Motor neuron (in vitro differentiated cells): ENCODE measurements at regions not wholly inside any gene's neighbourhood (a gene's known extent, or its start where the extent isn't known, plus 50 kb on each side); places are given as distances from the start of the nearest gene placed in this dataset.
"Not testable (repeated sequence)": the region's sequence is repeated elsewhere in the genome, so short reads cannot be mapped to it uniquely, and the experiment has no call there.

Experiments used
- ATAC-seq, 8 experiments: fragments of 200-7000 bp; cut with Tn5 transposase; replicated peaks in 6 of 8; 2 replicates each; pipeline ENCODE4 v1.8.0; 2021; ENCODE audit warnings: mild to moderate bottlenecking in 8 of 8, moderate library complexity in 8 of 8
- H3K27ac ChIP-seq, 2 donors: fragments of 250-450 bp; sonication (Bioruptor Pico); 2 replicates each; pipeline ENCODE4 v1.9.0; 2021; ENCODE audit warnings: antibody characterized with exemption in 2 of 2, mild to moderate bottlenecking in 2 of 2, moderate library complexity in 1 of 2
- H3K4me1 ChIP-seq, 2 donors: fragments of 250-450 bp; sonication (Bioruptor Pico); replicated peaks in 1 of 2; 2 replicates each; pipeline ENCODE4 v1.6.1; 2021; ENCODE audit warnings: antibody characterized with exemption in 2 of 2, mild to moderate bottlenecking in 2 of 2, moderate library complexity in 1 of 2
- H3K4me3 ChIP-seq, 5 donors: fragments of 250-450 bp; sonication (Bioruptor Pico); 2 replicates each; pipeline ENCODE4 v1.9.0; 2021; ENCODE audit warnings: antibody characterized with exemption in 5 of 5, mild to moderate bottlenecking in 5 of 5, moderate library complexity in 4 of 5
- WGBS, 10 experiments: fragments of 450-650 bp; shearing (Covaris generic); methylation state at CpG; one replicate each; pipeline ENCODE4 v1.0.0; 2022; 5-methylcytosine and 5-hydroxymethylcytosine counted together
- in situ Hi-C, 9 experiments: fragments of 400-800 bp; cut with MboI; loops; one replicate each; pipeline ENCODE4 v1.15.0; 2021; ENCODE audit warnings: low sequenced_read_pairs in 9 of 9, low pct_unique_long_range_greater_than_20kb in 2 of 9; ENCODE audit not compliant: unreplicated experiment in 9 of 9

DNA sequence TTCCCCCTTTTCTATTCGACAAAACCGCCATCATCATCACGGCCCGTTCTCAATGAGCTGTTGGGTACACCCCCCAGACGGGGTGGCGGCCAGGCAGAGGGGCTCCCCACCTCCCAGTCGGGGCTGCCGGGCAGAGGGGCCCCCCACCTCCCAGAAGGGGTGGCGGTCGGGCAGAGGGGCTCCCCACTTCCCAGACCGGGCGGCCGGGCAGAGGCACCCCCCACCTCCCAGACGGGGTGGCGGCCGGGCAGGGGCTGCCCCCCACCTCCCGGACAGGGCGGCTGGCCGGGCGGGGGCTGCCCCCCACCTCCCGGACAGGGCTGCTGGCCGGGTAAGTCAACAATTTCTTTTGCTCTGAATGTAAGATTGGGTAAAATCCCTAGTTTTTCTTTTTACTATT lies 1162.2 kb upstream of the CELF2 start:
- H3K27ac ChIP-seq, H3K4me1 ChIP-seq, ATAC-seq, in situ Hi-C loops, H3K4me3 ChIP-seq: not testable (repeated sequence)
- WGBS, 10 experiments = 100% methylated on average over 1 of the region's 22 CpGs; no CpG with 5 or more reads in 9 of the 10 experiments

GRCh38 chr10:9858816-9859215 lies 1158.9 kb upstream of the CELF2 start:
- H3K27ac ChIP-seq = no peak overlapping the region

DNA sequence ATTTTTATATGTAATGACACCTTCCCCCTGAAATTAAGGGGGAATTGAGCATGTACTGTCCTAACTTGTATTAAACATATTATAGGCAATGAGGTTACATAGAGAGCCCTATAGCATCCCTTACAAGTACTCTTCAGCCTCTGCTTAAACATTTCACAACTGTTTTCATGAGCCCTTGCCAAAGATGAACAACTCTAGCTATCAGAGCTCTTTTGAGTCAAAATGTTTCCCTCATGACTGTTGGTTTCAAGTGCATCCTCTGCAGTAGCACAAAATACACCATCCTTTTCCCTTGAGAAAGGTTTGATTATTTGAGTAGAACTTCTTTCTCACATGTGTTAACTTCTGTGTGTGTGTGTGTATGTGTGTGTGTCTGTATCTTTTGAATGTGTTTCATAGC lies 1157.6 kb upstream of the CELF2 start:
- no peaks in the 10 kb centered on the region for H3K4me1 ChIP-seq
- ATAC-seq = no peak
- no peak overlapping the region for H3K27ac ChIP-seq
- no peak overlapping the region for H3K4me3 ChIP-seq
- in situ Hi-C loops = no loop called here

More at GRCh38 chr10:9858816-9859215, 1158.9 kb upstream of the CELF2 start:
- no peak overlapping the region for H3K4me3 ChIP-seq
- in situ Hi-C loops = no loop called here
- no peaks in the 10 kb centered on the region for H3K4me1 ChIP-seq
- ATAC-seq = peak in 1 of 8 experiments; percentile 18

GRCh38 chr10:9863559-9864121 lies 1154.0 kb upstream of the CELF2 start:
- Histone ChIP-seq H3K4me1 (no peaks in the 10 kb centered on the region), H3K27ac (no peak overlapping the region), H3K4me3 (no peak overlapping the region)
- WGBS, 10 experiments = 20 to 100% (median 94%) methylated on average over 1 to 8 of the region's 9 CpGs; no CpG with 5 or more reads in 2 of the 10 experiments
- in situ Hi-C loops = no loop called here
- no peak for ATAC-seq

DNA sequence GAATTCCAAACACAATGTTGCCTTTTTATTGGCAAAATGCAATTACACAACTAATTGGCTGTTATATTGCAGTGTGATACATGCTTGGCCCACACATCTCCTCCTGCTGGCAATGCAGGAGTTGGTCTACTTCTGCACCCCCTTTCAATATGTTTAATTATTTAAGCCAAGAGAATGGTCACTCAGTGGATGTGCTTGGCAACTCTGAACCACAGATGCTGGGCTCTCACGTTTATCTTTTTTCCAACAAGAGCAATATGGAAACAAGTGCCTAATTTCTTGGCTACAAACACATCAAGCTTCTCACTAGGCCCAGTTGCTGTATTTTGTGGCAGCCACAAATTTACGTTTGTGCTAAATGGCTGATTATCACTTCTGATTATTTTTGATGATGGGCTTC lies 1149.2 kb upstream of the CELF2 start:
- Histone ChIP-seq H3K27ac (no peak overlapping the region), H3K4me1 (no peaks in the 10 kb centered on the region), H3K4me3 (no peak overlapping the region)
- no peak for ATAC-seq
- WGBS, 10 experiments = 13 to 100% (median 90%) methylated on average over 1 to 2 of the region's 2 CpGs; no CpG with 5 or more reads in 1 of the 10 experiments
- in situ Hi-C loops = no loop called here

GRCh38 chr10:9869205-9869604 lies 1148.5 kb upstream of the CELF2 start:
- H3K27ac ChIP-seq = no peak overlapping the region
- in situ Hi-C loops = no loop called here
- H3K4me1 ChIP-seq = no peaks in the 10 kb centered on the region
- H3K4me3 ChIP-seq = no peak overlapping the region
- 11 to 100% (median 89%) methylated on average over 1 to 2 of the region's 2 CpGs for WGBS, 10 experiments
- no peak for ATAC-seq

GRCh38 chr10:9869606-9870176 lies 1148.0 kb upstream of the CELF2 start:
- in situ Hi-C loops = no loop called here
- no peaks in the 10 kb centered on the region for H3K4me1 ChIP-seq
- no peak overlapping the region for H3K27ac ChIP-seq
- H3K4me3 ChIP-seq = no peak overlapping the region
- WGBS, 10 experiments = 6 to 100% (median 52%) methylated on average over 1 to 4 of the region's 5 CpGs; no CpG with 5 or more reads in 1 of the 10 experiments
- ATAC-seq = no peak

- WGBS, 10 experiments = 45 to 94% (median 79%) methylated on average over 2 to 5 of the region's 5 CpGs; no CpG with 5 or more reads in 6 of the 10 experiments
- in situ Hi-C loops = no loop called here
- no peak overlapping the region for H3K27ac ChIP-seq
Measured at GRCh38 chr10:9875353-9875752, 1142.3 kb upstream of the CELF2 start.

DNA sequence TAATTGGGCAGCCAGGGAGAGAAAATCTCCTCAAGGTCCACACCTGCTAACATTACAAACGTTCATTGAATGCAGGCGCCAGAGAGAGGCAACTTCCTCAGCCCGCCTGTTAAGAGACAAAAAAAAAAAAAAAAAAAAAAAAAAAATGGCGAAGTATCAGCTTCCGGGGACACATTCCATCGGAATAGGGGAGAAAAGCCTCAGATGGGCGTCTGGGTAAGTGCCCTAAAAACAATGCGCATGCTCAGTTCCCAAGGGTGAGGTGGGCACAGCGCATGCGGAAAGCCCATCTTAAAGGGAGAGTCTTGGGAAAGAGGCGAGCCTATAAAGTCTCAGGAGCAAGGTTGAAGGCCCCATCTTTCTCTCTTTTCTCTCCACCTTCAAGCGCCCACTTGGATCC lies 1139.7 kb upstream of the CELF2 start:
- in situ Hi-C loops = no loop called here
- Histone ChIP-seq H3K27ac (no peak overlapping the region), H3K4me1 (no peaks in the 10 kb centered on the region), H3K4me3 (no peak overlapping the region)
- 49 to 100% (median 85%) methylated on average over 1 to 8 of the region's 12 CpGs; no CpG with 5 or more reads in 1 of the 10 experiments for WGBS, 10 experiments
- ATAC-seq = no peak

More at GRCh38 chr10:9875353-9875752, 1142.3 kb upstream of the CELF2 start:
- Histone ChIP-seq H3K4me3 (no peak overlapping the region), H3K4me1 (no peaks in the 10 kb centered on the region)
- no peak for ATAC-seq

DNA sequence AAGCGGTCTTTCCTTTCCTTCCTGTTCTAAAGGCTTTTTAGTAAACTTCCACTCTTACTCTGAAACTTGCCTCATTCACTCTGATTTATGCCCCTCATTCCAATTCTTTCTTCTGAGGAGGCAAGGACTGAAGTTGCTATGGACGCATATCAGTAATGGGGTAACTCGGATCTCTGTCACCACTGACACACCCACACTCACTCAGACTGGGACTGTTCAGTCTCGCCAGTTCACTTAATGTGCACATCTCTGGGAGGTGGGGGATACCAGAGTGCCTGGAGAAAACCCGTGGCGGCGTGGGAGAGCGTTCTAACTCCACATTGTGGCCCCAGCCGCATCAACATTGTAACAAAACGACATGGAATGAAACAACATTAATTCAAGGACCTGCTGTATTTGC lies 1139.3 kb upstream of the CELF2 start:
- Histone ChIP-seq H3K4me3 (no peak overlapping the region), H3K27ac (no peak overlapping the region), H3K4me1 (no peaks in the 10 kb centered on the region)
- peak in 5 of 8 experiments; percentile 35 to 89 (median 78) for ATAC-seq
- WGBS, 10 experiments = 8 to 100% (median 92%) methylated on average over 1 to 8 of the region's 10 CpGs
- in situ Hi-C loops = no loop called here

DNA sequence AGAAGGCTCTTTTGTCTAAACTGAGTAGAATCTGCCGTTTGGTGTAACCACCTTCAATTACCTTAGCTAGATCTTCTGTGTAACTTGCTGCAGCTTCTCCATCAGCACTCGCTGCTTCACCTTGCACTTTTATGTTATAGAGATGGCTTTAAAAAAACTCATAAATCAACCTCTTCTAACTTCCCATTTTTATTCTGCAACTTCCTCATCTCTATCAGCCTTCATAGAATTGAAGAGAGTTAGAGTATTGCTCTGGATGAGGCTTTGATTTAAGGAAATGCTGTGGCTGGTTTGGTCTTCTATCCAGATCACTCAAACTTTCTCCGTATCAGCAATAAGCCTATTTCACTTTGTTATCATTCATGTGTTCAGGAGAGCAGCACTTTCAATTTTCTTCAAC lies 1131.9 kb upstream of the CELF2 start:
- ATAC-seq = no peak
- 42 to 100% (median 94%) methylated on average over 1 to 3 of the region's 3 CpGs; no CpG with 5 or more reads in 2 of the 10 experiments for WGBS, 10 experiments
- H3K4me1 ChIP-seq = peaks cover 0 to 2% of the 10 kb centered on the region in 2 donors
- no peak overlapping the region for H3K4me3 ChIP-seq
- H3K27ac ChIP-seq = no peak overlapping the region
- in situ Hi-C loops = no loop called here

- peak in 1 of 8 experiments; percentile 92 for ATAC-seq
Measured at GRCh38 chr10:9886772-9887171, 1130.9 kb upstream of the CELF2 start.

DNA sequence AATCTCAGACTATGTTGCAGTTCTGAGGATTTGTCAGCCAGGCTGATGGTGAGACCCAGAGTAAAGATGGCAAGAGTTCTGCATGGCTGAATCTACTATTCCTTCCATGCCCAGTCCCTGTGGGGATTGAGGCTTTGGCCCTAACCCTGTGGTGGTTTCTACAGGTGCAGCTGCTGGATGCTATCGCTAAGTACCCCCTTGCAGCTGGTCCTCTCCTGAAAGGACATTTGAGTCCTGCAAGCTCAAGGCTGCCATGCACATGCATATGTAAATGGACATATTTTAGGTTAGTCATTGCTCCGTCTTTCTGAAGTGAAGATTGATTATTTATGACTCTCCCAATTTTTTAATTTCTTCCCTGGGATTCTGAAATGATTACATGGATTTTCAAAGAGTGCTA lies 1122.2 kb upstream of the CELF2 start:
- in situ Hi-C loops = no loop called here

More at GRCh38 chr10:9886772-9887171, 1130.9 kb upstream of the CELF2 start:
- Histone ChIP-seq H3K4me1 (peaks cover 0 to 2% of the 10 kb centered on the region in 2 donors), H3K4me3 (no peak overlapping the region), H3K27ac (no peak overlapping the region)
- in situ Hi-C loops = no loop called here
- WGBS, 10 experiments = 0 to 100% (median 85%) methylated on average over 1 of the region's 1 CpG; no CpG with 5 or more reads in 2 of the 10 experiments

DNA sequence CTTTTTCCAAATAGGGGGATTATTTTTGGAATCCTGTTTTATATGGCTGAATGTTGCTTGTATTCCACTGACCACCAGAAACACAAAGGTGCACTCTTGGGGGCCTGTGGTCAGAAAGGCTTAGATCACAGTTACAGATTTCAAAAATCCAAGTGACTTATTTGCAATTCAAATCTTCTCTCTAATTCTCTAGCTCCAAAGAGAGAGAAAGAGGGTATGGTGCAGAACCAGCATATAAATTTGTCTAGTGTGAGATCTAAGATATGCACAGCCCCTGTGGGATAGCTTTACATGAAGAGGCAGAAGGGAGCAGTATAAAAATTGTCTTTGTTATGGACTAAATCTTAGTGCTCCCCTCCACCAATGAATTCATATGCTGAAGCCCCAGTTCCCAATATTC lies 1121.7 kb upstream of the CELF2 start:
- no peak overlapping the region for H3K4me3 ChIP-seq
- H3K4me1 ChIP-seq = peaks cover 0 to 5% of the 10 kb centered on the region in 2 donors
- no peak overlapping the region for H3K27ac ChIP-seq
- in situ Hi-C loops = no loop called here
- no peak for ATAC-seq

More for the DNA sequence above, 1122.2 kb upstream of the CELF2 start:
- Histone ChIP-seq H3K4me3 (no peak overlapping the region), H3K27ac (no peak overlapping the region), H3K4me1 (peaks cover 0 to 1% of the 10 kb centered on the region in 2 donors)
- peak in 2 of 8 experiments; percentile 64 to 65 for ATAC-seq
- WGBS, 10 experiments = 0 to 100% (median 57%) methylated on average over 1 to 2 of the region's 2 CpGs; no CpG with 5 or more reads in 1 of the 10 experiments
